ENCODE measurements at regions not wholly inside any gene's neighbourhood (a gene's known extent, or its start where the extent isn't known, plus 50 kb on each side); places are given as distances from the start of the nearest gene placed in this dataset.
"Not testable (repeated sequence)": the region's sequence is repeated elsewhere in the genome, so short reads cannot be mapped to it uniquely, and the experiment has no call there.

DNA sequence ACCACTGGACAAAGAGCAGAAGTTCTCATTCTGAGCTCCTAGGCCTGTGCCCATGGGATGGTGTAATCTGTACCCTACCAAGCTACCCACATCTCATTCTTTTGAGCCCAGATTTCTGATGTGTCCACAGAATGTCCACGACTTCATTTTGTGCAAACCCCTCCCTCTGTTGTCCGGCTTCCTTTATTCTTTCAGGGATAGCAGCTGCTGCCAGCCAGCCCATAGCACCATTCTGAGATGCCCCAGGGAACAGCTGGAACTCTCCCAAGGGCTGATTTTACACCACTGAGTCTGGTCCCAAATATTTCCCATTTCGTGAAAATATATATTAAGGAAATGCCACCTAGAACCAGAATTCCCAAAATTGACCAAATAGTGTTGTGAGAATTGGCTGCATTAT, 236.6 kb downstream of the SATB1 start:
- DNase-seq, result no peak

GRCh38 chr3:18185624-18186023, 239.5 kb downstream of the SATB1 start:
- no peak for DNase-seq

DNA sequence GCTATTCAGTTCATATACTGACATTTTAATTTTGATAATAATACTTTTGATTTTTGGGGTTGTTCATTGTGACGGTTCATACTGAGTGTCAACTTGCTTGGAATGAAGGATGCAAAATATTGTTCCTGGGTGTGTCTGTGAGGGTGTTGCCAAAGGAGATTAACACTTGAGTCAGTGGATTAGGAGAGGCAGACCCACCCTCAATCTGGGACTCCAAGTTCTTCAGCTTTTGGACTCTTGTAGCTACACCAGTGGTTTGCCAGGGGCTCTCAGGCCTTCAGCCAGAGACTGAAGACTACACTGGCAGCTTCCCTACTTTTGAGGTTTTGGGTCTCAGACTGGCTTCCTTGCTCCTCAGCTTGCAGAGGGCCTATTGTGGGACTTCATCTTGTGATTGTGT, 242.2 kb downstream of the SATB1 start:
- DNase-seq, result not testable (repeated sequence)

DNA sequence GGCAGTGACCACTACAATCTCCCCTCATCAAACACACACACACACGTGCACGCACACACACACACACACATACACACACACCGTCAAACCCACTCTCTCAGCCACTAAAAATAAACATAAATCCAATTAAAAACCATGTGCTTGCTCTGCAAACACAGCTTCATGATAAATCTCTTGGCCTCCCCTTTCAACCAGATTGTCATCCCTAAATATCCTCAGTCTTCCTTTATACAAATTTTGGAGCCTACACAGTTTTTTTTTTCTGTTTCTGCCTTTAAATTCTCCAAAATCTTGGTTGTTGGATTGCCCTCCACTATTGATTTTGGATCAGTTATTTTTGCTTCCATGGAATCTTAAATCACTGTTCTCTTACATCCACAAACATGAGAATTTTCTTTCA, 245.6 kb downstream of the SATB1 start:
- no peak for DNase-seq

DNA sequence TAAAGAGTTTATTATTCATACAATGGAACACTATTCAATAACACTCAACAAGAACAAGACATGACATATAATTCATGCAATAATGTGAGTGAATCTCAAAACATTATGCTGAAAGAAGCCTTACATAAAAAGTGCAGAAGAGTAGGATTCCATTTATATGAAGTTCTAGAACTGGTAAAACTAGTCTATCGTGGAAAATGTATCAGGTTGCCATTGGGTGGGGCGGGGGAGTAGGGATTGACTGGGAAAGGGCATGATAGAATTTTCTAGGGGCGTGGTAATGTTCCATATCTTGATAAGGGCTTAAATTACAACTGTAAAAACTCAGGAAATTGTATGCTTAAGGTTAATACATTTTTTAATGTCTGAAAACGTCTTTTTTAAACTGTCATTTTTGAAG, 247.9 kb downstream of the SATB1 start:
- DNase-seq, result no peak

DNA sequence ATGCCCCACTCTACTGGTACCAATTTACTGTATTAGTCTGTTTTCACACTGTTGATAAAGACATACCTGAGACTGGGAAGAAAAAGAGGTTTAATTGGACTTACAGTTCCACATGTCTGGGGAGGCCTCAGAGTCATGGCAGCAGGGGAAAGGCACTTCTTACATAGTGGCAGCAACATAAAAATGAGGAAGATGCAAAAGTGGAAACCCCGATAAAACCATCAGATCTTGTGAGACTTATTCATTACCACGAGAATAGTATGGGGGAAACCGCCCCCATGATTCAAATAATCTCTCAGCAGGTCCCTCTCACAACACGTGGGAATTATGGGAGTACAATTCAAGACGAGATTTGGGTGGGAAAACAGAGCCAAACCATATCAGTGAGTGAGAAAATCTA, 251.2 kb downstream of the SATB1 start:
- DNase-seq, result not testable (repeated sequence)

- no peak for DNase-seq
Measured at GRCh38 chr3:18159681-18160080, 265.5 kb downstream of the SATB1 start.

- no peak for DNase-seq
Measured at GRCh38 chr3:18153571-18154173, 271.5 kb downstream of the SATB1 start.

DNA sequence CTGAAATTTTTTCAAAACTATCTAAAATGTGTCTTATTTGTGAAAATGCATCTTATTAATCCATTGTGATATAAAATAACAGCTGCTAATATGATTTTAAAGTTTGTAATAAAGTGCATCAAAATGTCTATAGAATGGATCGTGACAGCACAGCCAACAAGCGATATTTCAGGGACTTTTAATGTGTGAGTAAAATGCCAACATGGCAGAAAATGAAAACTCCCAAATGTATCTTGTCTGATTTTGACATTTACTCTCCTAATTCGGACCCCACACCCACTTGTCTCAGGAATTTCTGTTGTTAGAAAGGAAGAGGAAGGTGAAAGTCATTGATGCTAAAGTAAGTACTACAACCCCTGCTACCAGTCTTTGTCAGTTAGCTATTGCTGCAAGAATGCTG, 273.9 kb downstream of the SATB1 start:
- no peak for DNase-seq

DNA sequence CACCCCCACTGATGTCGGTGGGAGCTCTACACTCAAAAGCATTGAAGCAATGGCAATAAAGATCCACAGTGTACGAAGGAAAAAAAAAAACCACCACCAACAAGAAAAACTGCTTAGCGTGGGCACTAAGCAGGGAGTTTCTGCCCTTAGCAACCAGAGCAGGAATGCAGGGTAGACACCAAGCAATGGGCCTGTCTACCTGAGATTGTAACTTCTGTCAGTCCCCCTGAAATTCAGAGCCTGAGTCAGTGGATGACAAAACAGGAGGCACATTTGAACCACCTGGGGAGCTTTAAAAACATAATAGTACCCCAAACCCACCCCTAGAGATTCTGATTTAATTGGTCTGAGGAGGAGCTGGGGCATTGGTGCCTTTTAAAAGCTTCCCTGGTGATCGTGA, 275.2 kb downstream of the SATB1 start:
- DNase-seq, result no peak

- DNase-seq, result no peak
Measured at GRCh38 chr3:18149386-18149785, 275.8 kb downstream of the SATB1 start.

GRCh38 chr3:18144571-18144970, 280.6 kb downstream of the SATB1 start:
- no peak for DNase-seq

- DNase-seq, result no peak
Measured at GRCh38 chr3:18143258-18143780, 281.8 kb downstream of the SATB1 start.

- no peak for DNase-seq
Measured at GRCh38 chr3:18137958-18138357, 287.2 kb downstream of the SATB1 start.

GRCh38 chr3:18135060-18135814, 289.9 kb downstream of the SATB1 start:
- no peak for DNase-seq

GRCh38 chr3:18134386-18135059, 290.6 kb downstream of the SATB1 start:
- DNase-seq, result no peak

- DNase-seq, result no peak
Measured at GRCh38 chr3:18132991-18133390, 292.1 kb downstream of the SATB1 start.

GRCh38 chr3:18127859-18128681, 297.1 kb downstream of the SATB1 start:
- no peak for DNase-seq

DNA sequence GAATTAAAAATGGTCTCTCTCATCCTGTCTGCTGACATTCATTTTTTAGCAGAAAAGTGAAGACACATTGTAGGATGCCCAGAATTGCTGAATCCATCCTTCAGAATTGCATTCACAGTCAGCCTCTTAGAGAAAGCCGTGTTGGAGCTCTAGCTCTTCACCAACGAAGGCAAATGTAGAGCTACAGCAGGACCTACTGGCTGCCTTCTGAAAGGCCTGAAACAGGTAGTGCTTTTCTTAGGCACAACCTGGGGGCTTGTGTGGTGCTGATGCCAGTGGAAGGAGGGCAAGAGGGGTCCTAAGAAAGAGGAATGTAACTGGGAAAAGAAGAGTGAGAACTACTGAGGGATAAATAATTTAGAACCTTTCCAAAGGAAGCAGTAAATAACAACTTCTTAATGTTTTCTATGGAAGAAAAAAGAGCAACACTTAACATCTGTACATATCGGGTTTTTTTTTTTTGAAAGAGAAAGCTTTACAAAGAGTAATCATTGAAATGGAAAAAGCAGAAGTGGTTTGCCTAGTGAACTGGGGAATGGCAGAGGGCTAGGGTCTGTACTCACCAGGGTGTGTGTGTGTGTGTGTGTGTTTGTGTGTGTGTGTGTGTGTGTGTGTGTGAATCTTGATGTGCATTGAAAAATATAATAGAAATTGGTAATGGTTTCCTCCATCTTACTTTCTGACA, 297.8 kb downstream of the SATB1 start:
- no peak for DNase-seq

DNA sequence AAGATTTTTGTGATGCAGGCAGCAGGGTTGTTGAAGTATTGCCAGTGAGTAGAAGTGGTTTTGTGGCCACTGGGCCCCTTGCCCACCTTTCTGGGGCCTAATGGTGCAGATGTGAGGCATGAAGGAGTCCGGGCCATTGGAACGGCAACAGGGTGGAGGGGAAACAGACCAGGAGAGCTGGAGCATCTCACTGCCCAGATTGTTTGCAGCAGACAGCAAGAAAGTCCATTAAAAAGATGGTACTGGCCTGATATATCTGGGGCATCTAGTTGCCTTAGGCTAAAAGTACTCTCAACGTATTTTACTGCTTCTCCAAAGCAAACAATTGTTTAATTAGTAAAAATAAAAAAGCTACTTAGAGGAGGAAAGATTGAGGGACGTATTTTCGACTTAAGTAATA, 298.4 kb downstream of the SATB1 start:
- no peak for DNase-seq

DNA sequence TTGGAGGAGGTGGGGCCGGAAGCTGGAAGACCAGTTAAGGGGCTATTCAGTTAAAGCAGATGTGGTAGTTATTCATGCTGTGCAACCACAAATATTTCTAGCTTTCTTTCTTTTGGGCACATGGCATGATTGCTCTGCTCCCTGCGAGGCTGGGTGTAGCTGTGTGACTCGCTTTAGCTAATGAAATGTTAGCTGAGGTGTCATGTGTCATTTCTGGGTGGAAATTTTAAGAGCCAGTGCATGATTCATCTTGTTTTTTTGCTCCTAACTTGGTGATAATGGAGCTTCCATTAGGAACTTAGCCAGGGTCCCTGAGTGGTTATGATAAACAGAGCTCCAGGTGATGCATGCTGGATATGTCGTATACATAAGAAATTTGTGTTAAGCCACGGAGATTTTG, 300.6 kb downstream of the SATB1 start:
- no peak for DNase-seq

GRCh38 chr3:18122264-18122663, 302.9 kb downstream of the SATB1 start:
- DNase-seq, result no peak

DNA sequence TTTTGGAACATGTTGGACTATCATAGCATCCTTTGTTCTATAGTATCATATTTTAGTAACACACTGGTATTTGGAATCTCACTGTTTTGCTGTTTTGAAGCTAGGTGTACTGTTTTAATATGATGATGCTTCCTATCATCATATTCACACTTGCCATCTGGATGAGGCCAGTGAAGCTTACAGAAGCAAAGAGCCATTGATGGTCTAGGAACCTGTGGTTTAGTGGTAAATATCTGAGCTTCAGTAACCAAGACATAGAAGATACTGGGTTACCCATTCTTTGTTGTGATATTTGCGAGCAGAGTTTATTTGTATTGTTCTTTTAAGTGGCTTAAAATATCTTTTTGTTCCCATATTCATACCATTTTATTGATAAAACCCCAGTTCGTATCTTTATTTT, 304.1 kb downstream of the SATB1 start:
- no peak for DNase-seq
